Breast epithelium (tissue), 3 donors: ENCODE measurements at regions not wholly inside any gene's neighbourhood (a gene's known extent, or its start where the extent isn't known, plus 50 kb on each side); places are given as distances from the start of the nearest gene placed in this dataset.

Experiments used
- POLR2A ChIP-seq: fragments of 450-650 bp; IDR thresholded peaks from one replicate; pipeline ENCODE4 v1.6.1; 2016; ENCODE audit warnings: antibody characterized with exemption, mild to moderate bottlenecking, moderate library complexity
- POLR2AphosphoS5 ChIP-seq, 3 donors: sonication (generic); formaldehyde crosslinking; IDR thresholded peaks; one replicate each; pipeline ENCODE4 v1.6.1; 2017; ENCODE audit warnings: antibody characterized with exemption in 3 of 3
- TF ChIP-seq, protein P1 (sequence below), 3 donors: fragments of 450-650 bp; IDR thresholded peaks; one replicate each; pipeline ENCODE4 v1.5.1; 2016 to 2017; ENCODE audit warnings: antibody characterized with exemption in 3 of 3, mild to moderate bottlenecking in 3 of 3, moderate library complexity in 3 of 3

DNA sequence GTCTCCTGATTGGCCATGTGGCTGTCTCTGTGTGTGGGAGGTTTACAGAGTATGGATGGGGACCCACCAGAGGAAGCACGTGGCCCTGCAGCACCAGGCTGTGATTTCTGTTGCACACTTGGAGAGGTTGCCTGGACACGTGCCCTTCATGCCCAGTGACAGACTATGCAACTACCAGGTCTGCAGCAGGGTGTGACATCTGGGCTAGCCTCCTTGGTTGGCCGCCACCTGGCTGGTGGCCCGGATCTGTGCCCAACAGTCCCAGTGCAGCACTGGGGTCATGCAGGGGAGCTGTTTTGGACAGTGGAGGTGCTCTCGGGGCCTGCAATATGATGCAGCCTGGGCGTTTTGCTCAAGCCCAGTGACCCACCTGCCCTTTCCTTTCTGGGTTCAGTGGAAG, 212.5 kb downstream of the UBE3A start:
- no peak for TF ChIP-seq POLR2A
- TF ChIP-seq, protein P1, sequence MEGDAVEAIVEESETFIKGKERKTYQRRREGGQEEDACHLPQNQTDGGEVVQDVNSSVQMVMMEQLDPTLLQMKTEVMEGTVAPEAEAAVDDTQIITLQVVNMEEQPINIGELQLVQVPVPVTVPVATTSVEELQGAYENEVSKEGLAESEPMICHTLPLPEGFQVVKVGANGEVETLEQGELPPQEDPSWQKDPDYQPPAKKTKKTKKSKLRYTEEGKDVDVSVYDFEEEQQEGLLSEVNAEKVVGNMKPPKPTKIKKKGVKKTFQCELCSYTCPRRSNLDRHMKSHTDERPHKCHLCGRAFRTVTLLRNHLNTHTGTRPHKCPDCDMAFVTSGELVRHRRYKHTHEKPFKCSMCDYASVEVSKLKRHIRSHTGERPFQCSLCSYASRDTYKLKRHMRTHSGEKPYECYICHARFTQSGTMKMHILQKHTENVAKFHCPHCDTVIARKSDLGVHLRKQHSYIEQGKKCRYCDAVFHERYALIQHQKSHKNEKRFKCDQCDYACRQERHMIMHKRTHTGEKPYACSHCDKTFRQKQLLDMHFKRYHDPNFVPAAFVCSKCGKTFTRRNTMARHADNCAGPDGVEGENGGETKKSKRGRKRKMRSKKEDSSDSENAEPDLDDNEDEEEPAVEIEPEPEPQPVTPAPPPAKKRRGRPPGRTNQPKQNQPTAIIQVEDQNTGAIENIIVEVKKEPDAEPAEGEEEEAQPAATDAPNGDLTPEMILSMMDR (IDR thresholded peaks at IDR 0.05): no peak
- TF ChIP-seq POLR2AphosphoS5 (IDR thresholded peaks at IDR 0.05): no peak
